ENCODE measurements at regions not wholly inside any gene's neighbourhood (a gene's known extent, or its start where the extent isn't known, plus 50 kb on each side); places are given as distances from the start of the nearest gene placed in this dataset.
A peak's percentile ranks its signal among the peaks of the same experiment; 100 is the strongest.
"Not testable (repeated sequence)": the region's sequence is repeated elsewhere in the genome, so short reads cannot be mapped to it uniquely, and the experiment has no call there.

DNA sequence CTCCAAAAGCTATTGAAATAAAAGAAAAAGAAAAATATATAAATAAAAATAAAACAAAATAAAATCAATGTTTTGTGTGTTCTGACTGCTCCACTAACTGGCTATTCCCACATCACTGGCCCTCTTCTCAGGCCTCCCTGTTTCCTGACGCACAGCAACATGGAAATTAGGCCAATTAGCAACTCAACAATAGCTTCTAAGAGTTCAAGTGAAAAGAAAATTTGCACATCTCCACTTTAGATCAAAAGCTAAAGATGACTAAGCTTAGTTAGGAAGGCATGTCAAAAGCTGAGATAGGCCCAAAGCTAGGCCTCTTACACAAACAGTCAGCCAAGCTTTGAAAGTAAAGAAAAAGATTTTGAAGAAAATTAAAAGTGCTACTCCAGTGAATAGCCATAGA, 200.8 kb downstream of the DUSP6 start:
- no peak for DNase-seq

- DNase-seq = not testable (repeated sequence)
Observed at GRCh38 chr12:89150789-89151188, 201.5 kb downstream of the DUSP6 start.

DNA sequence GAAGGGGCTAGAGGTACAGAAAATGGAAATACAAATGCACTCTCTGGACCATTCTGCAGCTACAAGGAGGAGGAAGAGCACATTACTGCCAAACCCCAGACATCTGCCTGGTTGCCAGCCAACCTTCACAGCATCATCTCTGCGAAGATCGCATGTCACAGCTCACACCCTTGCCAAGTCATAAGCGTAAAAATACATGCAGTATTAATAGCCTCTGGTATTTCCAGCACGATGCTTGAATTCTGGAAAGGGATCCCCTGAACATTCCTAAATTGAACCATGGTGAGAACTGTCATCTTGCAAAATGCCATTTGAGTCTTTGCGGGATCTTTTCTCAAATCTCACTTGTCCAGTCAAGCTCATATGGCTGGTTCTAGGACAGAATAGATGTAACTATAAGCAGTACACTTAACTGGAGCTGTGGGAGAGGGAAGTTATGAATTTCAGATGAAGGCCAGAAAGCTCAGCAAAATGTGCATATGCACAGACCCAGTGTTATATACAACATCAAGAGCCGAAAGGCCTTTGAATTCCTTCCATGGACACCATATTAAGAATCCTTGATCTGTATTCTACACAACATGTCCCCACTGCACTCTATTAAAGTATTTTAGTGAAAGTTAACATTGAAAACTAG, 211.6 kb downstream of the DUSP6 start:
- no peak for DNase-seq

GRCh38 chr12:89140141-89140540, 212.2 kb downstream of the DUSP6 start:
- no peak for DNase-seq

GRCh38 chr12:89139390-89139789, 212.9 kb downstream of the DUSP6 start:
- no peak for DNase-seq

GRCh38 chr12:89138048-89138852, 214.1 kb downstream of the DUSP6 start:
- DNase-seq = no peak

- no peak for DNase-seq
Observed at GRCh38 chr12:89135976-89136634, 216.2 kb downstream of the DUSP6 start.

DNA sequence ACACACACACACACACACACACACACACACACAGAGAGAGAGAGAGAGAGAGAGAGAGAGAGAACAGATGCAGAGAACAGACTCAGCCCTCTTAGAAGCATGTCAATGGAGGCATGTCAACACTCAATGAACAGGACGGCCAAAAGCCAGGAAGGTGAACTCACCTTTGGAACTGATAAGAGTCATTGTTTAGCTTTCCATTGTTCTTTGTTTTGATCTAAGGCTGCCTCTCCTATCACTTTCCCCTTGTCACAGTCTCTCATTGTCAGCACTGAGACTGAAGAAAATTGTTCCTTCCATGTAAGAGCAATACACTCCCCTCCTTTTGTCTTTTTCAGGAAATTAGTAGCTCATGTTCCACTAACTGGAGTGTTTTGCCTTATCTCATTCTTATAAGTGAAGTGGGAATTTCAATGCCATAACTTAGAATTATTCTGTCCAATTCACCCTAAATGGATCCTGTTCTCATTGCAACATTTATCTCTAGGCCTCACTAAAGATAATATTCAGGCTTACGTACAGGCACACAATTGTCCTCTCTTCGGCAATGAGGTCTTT, 218.0 kb downstream of the DUSP6 start:
- no peak for DNase-seq

DNA sequence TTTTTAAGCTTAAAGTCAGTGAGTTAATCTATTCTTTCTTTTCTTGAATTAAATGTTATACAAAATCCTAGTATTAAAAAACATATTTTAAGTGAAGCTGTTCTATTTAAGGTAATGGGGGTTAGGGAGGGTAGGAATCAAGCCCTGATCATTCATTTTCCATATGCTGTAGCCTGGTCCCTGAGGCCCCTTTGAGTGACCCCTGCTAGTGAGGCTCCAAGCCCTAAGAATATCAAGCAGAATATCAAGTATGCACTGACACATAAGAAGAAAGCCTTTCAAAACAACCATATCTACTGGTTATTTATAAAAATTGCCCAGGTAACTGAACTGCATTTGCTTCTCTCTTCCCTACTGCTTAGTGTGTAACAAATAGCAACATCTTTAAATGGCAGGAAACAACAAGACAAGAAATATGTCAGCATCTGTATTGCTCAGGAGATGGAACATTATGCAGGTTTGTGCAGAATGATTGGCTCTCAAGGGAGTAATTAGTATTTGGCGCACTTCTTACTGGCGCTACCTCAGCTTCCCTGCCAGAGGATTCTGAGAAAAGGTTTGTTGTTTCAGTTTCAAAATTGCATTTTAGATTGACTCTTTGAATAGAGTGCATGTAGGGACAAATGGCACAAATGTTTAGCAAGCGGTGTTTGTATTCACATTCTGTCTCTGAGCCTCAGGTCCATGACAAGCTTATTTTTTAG, 223.0 kb downstream of the DUSP6 start:
- DNase-seq = peak in 2 of 3 experiments; percentile 5 to 24

DNA sequence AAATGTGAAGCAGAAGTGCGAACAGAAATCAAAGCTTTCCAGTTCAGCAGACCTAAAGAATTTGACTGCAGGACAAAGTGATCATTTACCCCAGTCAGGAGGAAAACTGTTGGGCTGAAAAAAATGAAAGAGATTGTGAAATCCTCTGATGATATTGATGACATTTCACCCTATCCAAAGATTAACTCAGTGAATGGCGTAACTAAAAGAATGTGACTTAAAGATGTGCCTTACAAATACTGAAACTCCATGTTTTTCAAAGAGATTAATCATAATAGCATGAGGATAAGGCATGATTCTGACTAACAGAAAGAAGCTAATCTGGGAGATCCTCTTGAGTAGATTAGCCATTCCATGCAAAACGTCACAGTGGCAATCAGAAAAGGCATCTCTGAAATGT, 225.6 kb downstream of the DUSP6 start:
- no peak for DNase-seq

DNA sequence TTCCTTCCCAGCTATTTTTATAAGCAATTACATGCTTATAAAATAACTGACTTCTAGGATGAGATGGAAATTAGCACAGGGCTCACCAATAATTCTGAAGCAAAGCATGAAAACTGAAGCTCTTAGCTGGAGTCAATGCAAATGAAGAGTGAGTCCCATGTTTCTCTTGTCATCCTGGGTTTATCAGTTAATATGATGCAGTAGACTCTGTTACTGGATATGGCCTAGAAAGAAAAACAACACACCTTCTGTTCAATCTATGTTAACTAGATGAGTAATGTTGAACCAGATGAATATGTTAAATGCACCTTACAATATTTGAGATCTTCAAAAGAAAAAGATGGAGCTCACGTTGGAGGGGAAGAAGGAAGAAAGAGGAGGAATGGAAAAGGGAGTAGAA, 229.4 kb downstream of the DUSP6 start:
- DNase-seq = no peak

- DNase-seq = no peak
Observed at GRCh38 chr12:89117448-89118034, 234.8 kb downstream of the DUSP6 start.

GRCh38 chr12:89111964-89112363, 240.3 kb downstream of the DUSP6 start:
- DNase-seq = no peak

DNA sequence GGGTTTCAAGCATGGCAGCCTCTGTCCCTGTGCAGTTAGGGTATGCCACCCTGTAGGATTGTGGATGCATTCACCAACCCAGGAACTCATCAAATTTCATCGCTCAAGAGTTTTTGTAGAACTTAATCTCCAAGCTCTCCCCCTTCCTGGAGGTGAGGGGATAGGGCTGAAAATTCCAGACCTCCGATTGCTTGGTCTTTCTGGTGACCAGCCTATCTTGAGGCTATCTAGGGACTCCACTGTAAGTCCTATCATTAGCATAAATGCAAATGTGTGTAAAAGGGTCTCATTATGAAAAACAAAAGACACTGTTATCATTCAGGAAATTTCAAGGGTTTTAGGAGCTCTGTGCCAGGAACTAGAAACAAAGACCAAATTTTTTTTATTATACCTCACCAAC, 244.0 kb downstream of the DUSP6 start:
- DNase-seq = no peak

- no peak for DNase-seq
Observed at GRCh38 chr12:89106950-89107349, 245.4 kb downstream of the DUSP6 start.

- DNase-seq = no peak
Observed at GRCh38 chr12:89105243-89105642, 247.1 kb downstream of the DUSP6 start.

- DNase-seq = no peak
Observed at GRCh38 chr12:89103831-89104230, 248.5 kb downstream of the DUSP6 start.

- no peak for DNase-seq
Observed at GRCh38 chr12:89101440-89101839, 250.9 kb downstream of the DUSP6 start.

DNA sequence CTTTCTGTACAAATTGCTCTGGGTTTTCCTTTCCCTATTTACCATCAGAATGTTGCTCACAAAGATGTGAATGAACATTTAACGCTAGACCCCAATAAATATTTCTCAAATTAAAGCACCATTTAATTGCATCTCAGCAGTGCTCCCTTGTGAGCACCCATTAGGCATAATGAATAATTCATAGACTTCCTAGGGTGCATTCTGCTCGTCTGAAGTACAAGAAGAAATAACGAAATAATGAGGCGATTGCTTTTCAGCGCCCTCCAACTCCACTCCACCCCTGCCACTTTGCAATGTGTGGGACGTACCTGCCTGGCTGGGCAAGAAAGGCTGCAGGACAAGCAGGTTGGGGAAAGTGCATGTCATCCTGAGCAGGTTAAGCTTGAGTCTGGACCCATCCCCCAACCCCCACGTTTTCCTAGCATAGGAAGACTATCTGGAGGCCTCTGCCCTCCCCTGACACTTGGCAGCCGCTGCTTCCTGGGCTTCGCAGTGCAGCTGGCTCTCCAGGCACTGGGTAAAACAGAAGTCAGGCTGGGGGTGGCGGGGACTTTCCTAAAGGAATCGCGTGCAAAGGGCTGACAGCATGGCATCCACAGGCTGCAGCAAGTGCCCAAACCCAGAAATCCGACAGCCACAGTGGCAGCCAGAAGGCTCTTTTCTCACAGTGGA, 253.7 kb downstream of the DUSP6 start:
- peak in 2 of 3 experiments; percentile 16 to 42 for DNase-seq

- no peak for DNase-seq
Observed at GRCh38 chr12:89092297-89092696, 260.0 kb downstream of the DUSP6 start.

GRCh38 chr12:89091293-89091841, 260.9 kb downstream of the DUSP6 start:
- DNase-seq = no peak

- no peak for DNase-seq
Observed at GRCh38 chr12:89089264-89089663, 263.0 kb downstream of the DUSP6 start.
